Sigmoid colon (tissue), 4 donors: ENCODE measurements at regions not wholly inside any gene's neighbourhood (a gene's known extent, or its start where the extent isn't known, plus 50 kb on each side); places are given as distances from the start of the nearest gene placed in this dataset.

Source experiments
- CTCF ChIP-seq, 4 experiments: fragments of 450-650 bp in 3 of 4; fragments of 200-600 bp in 1 of 4; IDR thresholded peaks; one replicate each; pipeline ENCODE4 v1.5.1; 2016 to 2019; ENCODE audit warnings: antibody characterized with exemption in 4 of 4, mild to moderate bottlenecking in 3 of 4, moderate library complexity in 2 of 4
- POLR2AphosphoS5 ChIP-seq, 4 donors: sonication (generic); formaldehyde crosslinking; IDR thresholded peaks; one replicate each; pipeline ENCODE4 v1.6.1; 2017; ENCODE audit warnings: antibody characterized with exemption in 4 of 4

GRCh38 chr21:29430030-29430429 lies 131.3 kb downstream of the BACH1 start:
- TF ChIP-seq CTCF (IDR thresholded peaks at IDR 0.05) (no peak), POLR2AphosphoS5 (IDR thresholded peaks at IDR 0.05) (no peak)
